ENCODE measurements at regions not wholly inside any gene's neighbourhood (a gene's known extent, or its start where the extent isn't known, plus 50 kb on each side); places are given as distances from the start of the nearest gene placed in this dataset.

DNA sequence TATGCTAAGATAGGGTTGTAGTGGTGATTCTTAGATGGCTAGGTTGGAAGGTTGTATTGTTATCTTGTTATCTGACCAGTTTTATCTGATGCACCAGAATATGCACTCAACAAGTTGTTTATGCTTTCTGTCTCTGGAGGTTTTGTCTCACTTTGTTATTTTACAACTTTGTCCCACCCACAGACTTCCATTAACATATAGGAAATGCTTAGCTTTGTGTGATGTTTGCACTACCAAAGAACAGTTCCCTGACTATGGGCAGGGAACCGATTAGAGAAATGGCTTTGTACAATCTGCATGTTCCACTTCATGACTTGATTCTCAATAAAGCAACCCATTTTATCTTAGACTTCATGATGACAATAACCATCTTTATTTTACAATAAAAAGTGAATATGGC lies 160.6 kb upstream of the CDH20 start:
- no peak for DNase-seq
- Histone ChIP-seq H3K27me3 (no peaks in the 10 kb centered on the region), H3K9me3 (no peaks in the 10 kb centered on the region), H3K36me3 (no peaks in the 10 kb centered on the region), H3K4me3 (no peak overlapping the region), H3K27ac (no peak overlapping the region), H3K4me1 (no peaks in the 10 kb centered on the region)
- intact Hi-C loops (cut with DNase I) = no loop called here
- TF ChIP-seq POLR2A (IDR thresholded peaks at IDR 0.05) = no peak
- TF ChIP-seq, protein P1, sequence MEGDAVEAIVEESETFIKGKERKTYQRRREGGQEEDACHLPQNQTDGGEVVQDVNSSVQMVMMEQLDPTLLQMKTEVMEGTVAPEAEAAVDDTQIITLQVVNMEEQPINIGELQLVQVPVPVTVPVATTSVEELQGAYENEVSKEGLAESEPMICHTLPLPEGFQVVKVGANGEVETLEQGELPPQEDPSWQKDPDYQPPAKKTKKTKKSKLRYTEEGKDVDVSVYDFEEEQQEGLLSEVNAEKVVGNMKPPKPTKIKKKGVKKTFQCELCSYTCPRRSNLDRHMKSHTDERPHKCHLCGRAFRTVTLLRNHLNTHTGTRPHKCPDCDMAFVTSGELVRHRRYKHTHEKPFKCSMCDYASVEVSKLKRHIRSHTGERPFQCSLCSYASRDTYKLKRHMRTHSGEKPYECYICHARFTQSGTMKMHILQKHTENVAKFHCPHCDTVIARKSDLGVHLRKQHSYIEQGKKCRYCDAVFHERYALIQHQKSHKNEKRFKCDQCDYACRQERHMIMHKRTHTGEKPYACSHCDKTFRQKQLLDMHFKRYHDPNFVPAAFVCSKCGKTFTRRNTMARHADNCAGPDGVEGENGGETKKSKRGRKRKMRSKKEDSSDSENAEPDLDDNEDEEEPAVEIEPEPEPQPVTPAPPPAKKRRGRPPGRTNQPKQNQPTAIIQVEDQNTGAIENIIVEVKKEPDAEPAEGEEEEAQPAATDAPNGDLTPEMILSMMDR (IDR thresholded peaks at IDR 0.05) = no peak
- WGBS (ENCODE audit: insufficient coverage, low coverage, low lambda C conversion rate, missing lambda C conversion rate) = 82% methylated on average over 1 of the region's 1 CpG
- ATAC-seq = no peak

DNA sequence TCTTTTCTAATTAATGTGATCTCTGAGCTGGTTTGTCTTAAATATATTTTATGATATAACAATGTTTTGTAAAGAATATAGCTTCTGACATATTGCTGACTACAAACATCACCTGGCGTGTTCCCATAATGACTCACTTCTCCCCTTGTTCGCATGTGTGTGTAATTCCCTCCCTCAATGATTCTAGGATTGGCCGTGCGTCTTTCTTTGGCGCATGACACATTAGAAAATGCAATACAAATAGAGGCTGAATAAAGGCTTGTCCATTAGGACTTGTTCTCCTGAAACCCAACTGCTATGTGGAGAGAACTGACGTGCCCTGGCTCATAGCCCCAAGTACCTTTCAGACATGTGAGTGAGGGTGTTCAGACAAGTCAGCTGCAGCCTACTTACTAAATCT lies 159.7 kb upstream of the CDH20 start:
- H3K4me3 ChIP-seq = no peak overlapping the region
- no peaks in the 10 kb centered on the region for H3K4me1 ChIP-seq
- H3K27me3 ChIP-seq = no peaks in the 10 kb centered on the region
- ATAC-seq = no peak
- DNase-seq = no peak
- no peak overlapping the region for H3K27ac ChIP-seq
- no peaks in the 10 kb centered on the region for H3K9me3 ChIP-seq
- intact Hi-C loops (cut with DNase I) = no loop called here
- TF ChIP-seq, protein P1 (IDR thresholded peaks at IDR 0.05) = no peak
- no peak for TF ChIP-seq POLR2A (IDR thresholded peaks at IDR 0.05)
- no peaks in the 10 kb centered on the region for H3K36me3 ChIP-seq
- 76% methylated on average over 6 of the region's 6 CpGs for WGBS (ENCODE audit: insufficient coverage, low coverage, low lambda C conversion rate, missing lambda C conversion rate)

DNA sequence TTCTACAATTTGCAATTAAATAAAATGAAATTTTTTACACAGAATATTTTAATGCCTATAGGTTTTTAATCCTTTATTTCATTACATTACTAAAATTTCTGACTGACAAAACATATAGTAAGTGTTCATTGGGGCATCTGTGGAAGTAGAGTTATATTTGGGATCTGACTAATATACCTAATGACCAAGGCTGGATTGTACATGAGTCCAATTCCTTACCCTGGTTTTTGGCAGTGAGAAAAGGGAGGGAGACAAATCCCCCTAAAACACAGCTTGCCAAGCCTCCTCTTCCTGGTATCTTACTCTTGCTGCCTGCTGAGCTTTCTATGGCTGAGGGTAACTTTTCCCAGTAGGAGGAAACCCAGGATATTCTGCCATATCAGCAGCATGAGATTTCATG lies 149.4 kb upstream of the CDH20 start:
- H3K36me3 ChIP-seq = no peaks in the 10 kb centered on the region
- no peaks in the 10 kb centered on the region for H3K9me3 ChIP-seq
- no peak for DNase-seq
- ATAC-seq = no peak
- H3K4me3 ChIP-seq = no peak overlapping the region
- TF ChIP-seq POLR2A (IDR thresholded peaks at IDR 0.05) = no peak
- TF ChIP-seq, protein P1 (IDR thresholded peaks at IDR 0.05) = no peak
- no peaks in the 10 kb centered on the region for H3K4me1 ChIP-seq
- intact Hi-C loops (cut with DNase I) = no loop called here
- no peak overlapping the region for H3K27ac ChIP-seq
- no peaks in the 10 kb centered on the region for H3K27me3 ChIP-seq

DNA sequence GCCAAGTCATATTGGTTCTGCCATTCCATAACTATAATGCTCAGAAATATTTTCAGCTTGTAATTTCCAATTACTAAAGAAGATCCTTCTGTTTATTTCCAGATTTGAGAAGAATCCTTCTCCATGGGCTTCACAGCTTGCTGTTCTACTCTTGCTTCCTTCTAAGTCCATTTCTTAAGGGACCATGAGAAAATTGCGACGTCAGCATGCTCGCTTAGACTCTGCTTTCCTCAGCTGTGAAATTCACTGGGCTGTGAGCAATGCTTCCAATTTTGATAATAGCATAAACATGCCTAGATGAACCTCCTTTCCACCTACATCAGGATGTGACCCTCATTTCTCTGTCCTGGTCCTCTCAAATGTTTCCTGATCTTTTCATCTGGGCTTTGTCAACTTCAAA lies 145.3 kb upstream of the CDH20 start:
- Histone ChIP-seq H3K27me3 (no peaks in the 10 kb centered on the region), H3K36me3 (no peaks in the 10 kb centered on the region), H3K4me3 (no peak overlapping the region), H3K4me1 (no peaks in the 10 kb centered on the region), H3K27ac (no peak overlapping the region), H3K9me3 (no peaks in the 10 kb centered on the region)
- intact Hi-C loops (cut with DNase I) = no loop called here
- ATAC-seq = no peak
- no peak for DNase-seq
- TF ChIP-seq, protein P1 (IDR thresholded peaks at IDR 0.05) = no peak
- no peak for TF ChIP-seq POLR2A (IDR thresholded peaks at IDR 0.05)
- WGBS (ENCODE audit: insufficient coverage, low coverage, low lambda C conversion rate, missing lambda C conversion rate) = no CpG with 5 or more reads among the region's 3 CpGs

DNA sequence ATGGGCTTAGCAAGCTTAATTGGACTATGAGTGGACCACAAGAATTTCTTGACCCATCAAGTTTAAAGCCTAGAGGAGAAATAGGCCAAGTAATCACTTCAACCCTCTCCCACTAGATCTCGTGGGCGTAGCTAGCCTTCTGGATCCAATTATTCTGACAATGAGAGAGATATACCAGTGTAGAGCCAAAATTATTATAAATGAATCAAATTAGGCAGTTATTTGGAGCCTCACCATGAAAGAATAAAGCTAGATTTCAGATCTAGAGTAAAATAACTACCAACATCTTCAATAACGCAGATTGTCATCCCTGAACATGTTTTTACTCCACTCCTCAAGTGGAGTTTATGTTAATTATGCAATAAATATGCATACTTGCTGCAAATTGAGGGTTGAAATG lies 143.9 kb upstream of the CDH20 start:
- H3K4me3 ChIP-seq = no peak overlapping the region
- intact Hi-C loops (cut with DNase I) = no loop called here
- H3K27me3 ChIP-seq = no peaks in the 10 kb centered on the region
- ATAC-seq = no peak
- TF ChIP-seq, protein P1 (IDR thresholded peaks at IDR 0.05) = no peak
- TF ChIP-seq POLR2A (IDR thresholded peaks at IDR 0.05) = no peak
- no peaks in the 10 kb centered on the region for H3K36me3 ChIP-seq
- WGBS (ENCODE audit: insufficient coverage, low coverage, low lambda C conversion rate, missing lambda C conversion rate) = 48% methylated on average over 3 of the region's 3 CpGs
- H3K4me1 ChIP-seq = no peaks in the 10 kb centered on the region
- H3K27ac ChIP-seq = no peak overlapping the region
- H3K9me3 ChIP-seq = no peaks in the 10 kb centered on the region
- no peak for DNase-seq
